Stimulated activated CD8-positive, alpha-beta memory T cell treated with anti-CD3 and anti-CD28 coated beads, Interleukin-7, amount 100 ng/mL, for 48 hours (primary cell): ENCODE measurements at regions not wholly inside any gene's neighbourhood (a gene's known extent, or its start where the extent isn't known, plus 50 kb on each side); places are given as distances from the start of the nearest gene placed in this dataset.

ENCODE experiments used
- DNase-seq, 2 donors: peaks; one replicate each; pipeline ENCODE4 v3.0.0-alpha.2; 2020; ENCODE audit warnings: low read depth in 1 of 2; ENCODE audit errors: extremely low read depth in 1 of 2

DNA sequence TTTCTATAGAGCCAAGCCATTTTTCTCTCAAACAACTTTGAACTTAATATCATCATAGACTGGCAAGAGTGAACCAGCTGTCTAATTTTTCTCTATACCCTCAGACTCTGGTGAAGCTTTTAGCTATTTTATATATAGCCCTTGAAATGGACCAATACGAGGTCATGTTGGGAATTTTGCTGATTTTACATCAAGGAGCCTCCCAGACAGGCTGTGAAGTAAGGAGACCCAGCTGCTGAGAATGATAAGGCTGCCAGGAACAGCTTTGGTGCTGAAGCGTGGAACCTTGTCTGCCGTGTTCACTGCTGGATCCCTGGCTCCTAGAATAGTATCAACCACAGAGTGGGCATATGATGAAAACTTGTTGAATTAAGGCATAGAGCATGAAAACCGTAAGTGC lies 326.2 kb upstream of the NAV3 start:
- DNase-seq = no peak

DNA sequence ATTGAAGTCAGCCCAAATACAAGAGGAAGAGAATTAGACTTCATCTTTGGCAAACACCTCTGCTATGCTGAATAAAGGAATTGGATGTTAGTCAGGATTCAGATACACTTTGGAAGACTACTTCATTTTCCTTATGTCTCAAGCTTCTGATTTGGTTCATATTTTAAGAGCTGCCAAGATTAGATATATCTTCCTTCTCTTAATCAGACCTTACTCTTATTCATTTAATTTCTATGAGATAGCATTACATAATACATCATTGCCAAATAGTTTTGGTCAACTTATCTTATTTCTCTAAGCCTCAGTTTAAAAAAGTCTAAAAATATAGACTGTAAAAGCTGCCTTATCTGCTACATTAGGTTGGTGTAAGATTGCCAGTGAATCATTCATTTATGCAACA lies 330.6 kb upstream of the NAV3 start:
- no peak for DNase-seq

DNA sequence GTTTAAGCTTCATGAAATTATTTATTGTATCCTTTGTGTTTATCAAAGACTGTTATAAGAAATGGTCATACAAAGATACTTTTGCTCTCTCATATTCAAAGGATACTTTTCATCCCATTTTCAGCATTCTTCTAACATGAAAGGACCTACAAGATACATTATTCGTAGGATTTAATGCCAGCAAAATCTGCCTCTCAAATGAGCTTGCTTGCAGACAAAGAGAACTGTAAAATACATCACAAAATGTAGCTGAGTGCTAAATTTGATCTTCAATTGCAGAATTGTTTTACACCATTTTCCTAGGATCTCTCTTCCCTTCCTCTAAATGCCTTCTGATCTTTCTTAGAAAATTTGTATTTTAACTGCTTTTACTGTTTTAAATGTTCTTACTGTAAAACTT lies 333.0 kb upstream of the NAV3 start:
- DNase-seq = no peak

DNA sequence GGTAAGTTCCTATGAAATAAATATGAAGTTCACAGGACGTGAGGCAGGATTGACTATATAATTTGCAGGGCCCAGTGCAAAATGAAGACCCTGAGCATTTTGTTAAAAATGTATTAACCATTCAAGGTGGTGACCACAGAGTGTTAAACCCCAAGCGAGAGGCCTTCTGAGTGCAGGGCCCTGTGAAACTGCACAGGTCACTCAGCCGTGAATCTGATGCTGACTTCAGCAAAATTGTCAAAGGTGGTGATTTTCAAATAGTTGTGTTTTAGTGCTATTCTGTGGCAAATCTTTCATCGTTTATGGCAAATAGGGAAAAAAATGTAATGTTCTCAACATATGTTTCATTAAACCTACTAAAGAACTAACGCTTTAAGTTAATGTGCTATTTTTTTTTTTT lies 334.0 kb upstream of the NAV3 start:
- DNase-seq = no peak

DNA sequence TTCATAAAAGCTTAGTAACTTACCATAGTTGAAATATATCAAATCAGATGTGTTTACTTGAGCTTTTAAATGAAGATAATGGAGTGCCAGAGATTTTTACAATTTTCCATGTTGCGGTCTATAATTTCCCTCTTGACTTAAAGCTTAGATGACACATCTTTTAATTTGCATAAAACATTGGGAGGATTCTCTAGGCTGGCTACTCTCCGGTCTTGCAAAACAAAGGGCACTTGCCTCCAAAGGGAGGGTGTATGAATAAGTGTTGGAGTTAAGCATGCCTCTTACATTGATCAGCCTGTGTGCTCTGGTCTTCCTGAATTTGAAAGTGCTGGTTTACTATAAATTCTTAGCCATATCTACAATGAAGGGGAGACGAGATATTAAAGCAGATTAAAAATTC lies 336.4 kb upstream of the NAV3 start:
- no peak for DNase-seq

DNA sequence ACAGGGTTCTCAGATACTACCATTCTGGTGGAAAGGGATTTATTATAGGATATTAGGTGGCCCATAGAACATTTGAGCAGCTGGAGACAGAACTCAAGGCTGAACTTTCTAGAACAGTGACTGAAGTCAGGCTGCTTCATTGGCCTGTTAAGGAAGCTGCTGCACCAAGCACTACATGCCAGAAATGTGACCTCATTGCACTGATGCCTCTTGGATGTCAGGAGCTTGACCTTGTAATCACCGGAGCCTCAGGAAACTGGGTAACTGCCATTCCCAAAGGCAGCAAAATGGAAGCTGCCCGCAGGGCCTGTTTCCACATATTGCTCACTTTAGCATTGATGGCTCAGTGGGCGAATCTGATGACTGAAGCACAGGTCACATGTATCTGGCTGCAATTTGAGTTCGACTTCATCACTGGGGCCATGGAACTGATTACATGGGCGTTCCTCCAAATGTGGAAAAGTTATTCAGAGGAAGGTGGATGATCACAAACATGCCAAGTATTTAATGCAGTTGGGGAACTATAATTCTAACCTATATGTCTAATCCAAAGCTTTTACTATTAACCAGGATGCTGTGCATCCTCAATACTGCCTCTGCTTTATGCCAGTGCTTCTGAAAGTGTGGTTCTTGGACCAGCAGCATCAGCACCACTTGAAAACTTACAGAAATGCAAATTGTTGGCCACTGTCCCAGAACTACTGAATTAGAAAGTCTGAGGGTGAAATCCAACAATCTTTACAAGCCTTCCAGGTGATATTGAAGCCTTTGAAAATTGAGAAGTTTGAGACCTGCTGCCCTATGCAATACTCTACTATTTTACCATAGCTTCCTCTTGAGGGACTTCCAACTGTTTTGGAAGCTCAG lies 337.2 kb upstream of the NAV3 start:
- DNase-seq = no peak

DNA sequence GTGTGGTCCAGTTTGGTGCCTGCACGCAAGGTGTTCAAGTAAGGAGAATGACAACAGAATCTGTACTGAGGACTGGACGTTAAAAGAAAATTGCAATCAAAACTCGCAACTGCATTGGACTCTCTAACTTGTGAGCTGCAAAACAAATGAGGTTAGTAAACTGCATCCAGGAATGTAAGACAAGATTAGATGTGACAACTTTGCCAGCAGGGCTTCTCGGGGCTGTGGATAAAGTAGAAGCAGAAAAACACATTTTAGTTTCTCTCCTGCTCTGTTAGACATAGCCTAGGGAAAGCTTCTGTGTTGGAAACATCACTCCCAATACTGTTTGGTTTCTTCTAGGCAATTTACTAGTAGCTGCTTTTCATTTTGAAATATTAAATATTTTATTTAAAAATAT lies 338.2 kb upstream of the NAV3 start:
- no peak for DNase-seq

DNA sequence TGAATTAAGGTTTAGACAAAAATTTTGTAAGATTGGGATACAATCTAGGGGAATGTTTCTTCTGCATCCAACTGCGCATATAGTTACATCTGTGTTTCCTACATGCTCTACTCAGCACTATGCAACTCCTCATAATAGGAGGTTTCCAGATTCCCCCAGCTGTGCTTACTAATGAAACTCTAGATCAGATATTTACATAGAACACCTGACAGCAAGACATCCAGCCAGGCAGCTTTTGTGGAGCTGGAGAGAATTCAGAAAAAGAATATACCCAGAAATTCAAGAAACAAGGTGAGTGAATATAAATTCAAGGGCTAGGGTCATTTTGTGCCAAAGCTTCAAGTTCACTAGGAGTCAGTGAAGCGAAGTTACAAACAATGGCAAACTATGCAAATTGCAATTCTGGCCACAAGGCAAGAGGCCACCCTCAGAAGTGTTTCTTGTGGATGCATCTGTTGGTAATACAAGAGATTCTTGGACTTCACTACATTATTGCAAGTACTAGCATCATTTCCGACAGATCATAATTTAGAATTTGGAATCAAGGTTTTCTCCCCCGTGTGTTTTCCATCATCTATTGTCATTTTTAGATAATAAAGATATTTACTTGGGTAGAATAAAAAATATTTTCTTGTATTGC lies 341.2 kb upstream of the NAV3 start:
- DNase-seq = no peak

DNA sequence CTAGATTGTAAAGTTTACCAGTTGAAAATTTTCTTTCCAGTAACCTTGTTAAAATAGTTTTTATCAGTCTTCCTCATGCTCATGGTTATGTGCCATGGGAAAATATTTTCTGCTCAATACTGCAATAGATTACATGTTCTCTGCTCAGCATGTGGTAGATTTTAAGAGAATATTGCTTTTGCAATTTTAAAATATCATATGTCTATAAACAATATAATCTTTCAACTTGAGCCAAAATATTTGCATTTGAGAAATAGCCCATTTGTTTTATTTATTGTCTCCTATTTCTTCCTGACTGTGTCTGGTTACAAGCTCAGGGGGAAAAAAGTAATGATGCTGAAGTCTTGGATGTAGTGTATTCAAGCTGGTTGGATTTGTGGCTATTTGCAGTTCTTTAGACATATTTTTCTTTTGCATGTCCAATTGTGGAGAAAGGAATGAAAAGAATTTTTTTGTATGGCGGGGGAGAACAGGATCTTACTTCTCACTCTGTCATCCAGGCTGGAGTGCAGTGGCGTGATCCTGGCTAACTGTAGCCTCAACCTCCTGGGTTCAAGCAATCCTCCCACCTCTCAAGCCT lies 342.6 kb upstream of the NAV3 start:
- no peak for DNase-seq

DNA sequence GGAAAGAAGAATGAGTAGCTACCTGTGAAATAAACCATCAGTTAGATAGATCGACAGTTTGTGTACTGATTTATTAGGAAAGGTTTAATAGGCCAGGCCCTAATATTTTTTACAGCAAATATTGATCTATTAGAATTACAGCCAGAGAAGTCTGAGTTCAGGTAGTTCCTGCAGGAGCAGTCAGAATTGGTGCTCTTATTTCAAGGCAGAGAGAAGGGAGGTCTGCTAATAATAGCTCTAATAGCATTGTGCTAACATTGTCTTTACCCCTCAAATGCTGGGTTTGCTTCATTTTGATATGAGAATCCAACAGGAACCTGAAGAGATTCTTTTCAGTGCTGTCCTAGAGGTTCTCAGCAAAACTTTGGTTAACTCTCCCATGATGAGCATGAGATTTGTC lies 343.8 kb upstream of the NAV3 start:
- DNase-seq = no peak

DNA sequence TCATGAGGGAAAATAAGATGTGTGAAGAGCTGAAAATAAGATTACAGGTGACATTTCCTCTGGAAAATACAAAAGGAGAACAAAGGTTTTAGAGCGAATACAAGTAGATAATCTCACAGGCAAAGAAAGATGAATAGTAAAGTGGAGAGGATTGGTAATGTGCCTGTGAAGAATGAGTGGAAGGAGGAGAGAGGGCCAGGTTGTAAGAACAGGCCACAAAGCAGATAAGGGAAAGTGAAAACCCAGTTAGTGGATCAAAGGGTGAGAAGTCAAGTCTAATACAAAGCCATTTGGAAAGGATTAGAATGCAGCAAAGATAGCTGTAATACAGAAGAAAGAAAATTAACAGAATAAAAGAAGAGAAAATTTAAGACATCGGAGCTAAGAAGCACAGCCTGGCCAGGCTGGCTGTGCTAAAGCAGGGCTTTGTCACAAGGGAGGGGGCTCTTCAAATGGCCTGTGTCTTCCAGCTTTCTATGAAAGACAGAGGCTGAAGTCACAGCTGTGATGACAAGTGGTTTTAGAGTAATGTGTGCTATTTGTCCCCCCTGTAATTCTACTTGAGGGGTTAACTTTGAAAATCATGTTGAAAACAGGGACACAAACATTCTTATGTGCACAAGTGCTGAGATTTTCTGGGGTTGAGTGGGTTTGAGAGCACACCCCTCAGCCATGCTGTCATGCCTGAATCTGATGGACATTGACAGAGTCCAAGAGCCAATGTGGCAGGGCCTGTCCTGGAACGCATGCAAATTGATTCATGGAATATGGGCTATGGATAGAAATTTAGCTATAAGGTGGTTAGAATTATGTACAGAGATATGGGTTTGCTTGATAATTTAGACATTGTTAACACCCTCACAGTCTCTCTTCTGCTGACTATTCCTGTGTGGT lies 344.5 kb upstream of the NAV3 start:
- DNase-seq = no peak

DNA sequence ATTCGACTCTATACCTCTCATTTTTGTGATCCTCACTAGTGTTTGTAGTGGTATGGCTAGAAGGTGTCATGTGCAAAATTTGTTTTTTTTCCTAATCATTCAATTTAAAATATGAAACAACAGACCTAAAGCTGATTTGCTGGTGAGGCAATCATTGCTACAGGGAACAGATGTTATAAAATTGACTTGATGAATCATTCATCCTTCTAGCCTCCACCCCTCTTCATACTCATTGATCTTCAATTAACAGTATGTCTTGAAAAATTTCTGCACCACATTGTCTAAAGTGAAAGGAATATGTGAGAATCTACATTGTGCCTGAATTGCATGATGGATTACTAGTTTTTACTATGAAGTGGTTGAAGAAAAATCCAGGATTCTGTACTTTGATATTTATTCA lies 349.0 kb upstream of the NAV3 start:
- DNase-seq = no peak

DNA sequence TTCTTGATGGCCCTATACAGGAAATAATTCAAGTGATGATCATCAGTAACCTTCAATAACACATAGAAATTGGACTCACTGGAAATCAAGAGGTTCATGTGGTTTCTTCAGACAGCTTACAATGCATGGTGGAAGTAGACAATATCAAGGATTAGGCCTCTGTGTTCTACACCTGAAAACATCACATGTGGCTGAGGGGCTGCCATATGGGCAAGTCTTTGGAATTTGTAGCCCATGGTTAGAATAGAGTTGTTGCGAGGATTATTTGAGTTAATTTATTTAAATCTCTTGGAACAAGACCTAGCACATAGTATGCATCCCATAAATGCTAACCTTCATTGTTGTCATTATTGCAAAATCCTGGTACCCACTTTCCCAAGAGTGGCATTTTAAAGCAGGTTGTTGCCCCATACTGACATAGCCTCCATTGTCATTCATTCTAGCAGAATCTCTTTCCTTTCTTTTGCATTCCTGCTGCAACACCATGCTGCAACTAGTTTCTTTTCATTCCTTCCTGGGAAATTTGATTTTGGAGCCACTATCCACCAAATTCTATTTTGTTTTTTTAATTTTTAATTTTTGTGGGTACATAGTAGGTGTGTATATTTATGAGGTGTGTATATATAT lies 352.7 kb upstream of the NAV3 start:
- DNase-seq = no peak

DNA sequence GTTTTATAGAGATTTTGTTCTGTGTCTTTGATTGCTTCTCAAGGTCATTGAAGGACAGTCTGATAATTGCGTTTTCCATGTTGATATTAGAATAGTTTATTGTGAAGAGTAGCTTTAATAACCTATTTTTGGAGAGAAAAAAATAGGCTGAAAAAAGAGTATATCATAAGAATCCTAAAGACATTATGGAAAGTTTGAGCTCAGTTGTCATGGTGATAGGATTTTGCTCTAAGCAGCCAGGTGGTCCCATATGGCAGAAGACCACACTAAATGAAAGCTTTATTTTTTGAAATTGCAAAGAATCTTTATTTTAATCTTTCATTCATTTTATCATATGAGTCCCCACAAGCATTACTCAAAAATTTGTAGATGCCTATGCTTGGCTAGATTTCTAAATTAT lies 358.9 kb upstream of the NAV3 start:
- DNase-seq = no peak

DNA sequence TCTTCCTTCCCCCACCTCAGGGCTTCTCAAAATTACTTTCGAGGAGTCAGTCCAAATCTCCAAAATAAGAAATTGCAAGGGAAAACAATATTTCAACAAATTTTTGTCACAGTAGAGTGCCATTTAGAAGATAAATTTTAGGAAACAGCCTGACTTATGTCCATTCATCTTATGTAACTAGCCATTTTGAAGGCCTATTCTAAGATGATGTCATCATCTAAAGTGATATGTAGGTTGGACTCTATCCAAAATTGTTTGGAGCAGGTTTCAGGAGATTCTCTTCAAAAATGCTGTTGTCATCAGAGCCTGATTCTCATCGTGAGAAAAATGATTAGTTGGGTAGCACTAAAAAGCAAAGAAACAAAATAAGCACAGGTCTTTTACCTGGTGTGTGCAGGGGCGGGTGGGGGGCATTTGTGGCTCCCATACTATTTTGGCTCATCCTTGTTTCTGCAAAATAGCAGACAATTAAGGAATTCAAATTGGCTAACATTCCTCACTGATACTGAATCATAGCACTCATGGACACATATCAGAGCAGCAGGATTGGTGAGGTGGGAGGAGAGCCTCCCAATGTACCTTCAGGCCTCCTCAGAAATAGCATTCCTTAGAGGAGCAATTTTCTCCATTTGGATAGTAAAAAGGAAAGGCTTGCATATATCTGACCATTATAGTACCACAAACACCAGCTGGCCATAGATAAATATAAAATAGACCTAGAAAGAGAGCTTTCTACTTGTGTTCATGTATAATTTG lies 360.9 kb upstream of the NAV3 start:
- no peak for DNase-seq

DNA sequence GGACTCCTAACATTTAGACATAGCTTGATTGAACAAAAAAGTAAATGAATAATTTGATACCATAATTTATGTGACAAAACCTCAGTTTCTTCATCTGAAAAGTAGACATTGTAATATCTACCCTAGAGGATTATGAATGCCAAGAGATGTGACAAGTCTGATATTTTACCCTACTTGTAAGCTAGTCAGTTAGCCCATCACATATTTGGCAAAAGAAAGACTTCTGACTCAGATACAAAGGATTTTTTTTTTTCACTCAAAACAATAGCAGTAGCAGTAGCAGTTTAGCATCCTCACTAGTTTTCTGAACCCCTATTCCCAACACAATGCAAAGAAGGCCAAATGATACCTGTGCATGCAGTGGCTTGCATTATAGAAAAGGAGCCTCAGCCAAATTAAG lies 377.3 kb upstream of the E2F7 start:
- DNase-seq = no peak

DNA sequence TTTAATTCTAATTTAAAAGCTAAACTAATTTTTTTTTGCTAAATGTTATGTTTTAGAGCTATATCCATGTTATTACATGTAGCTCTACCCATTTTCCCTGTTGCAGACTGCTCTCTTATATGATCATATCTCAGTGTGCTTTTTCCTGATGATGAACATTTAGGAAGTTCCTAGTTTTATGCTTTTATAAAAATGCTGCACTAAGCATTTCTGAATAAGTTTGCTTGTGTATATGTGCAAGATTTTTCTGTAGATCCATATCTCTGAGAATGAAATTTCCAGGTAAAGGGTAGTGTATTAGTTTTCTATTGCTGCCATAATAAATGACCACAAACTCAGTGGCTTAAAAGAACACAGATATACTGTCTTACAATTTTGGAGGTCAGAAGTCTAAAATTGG lies 374.4 kb upstream of the E2F7 start:
- no peak for DNase-seq

DNA sequence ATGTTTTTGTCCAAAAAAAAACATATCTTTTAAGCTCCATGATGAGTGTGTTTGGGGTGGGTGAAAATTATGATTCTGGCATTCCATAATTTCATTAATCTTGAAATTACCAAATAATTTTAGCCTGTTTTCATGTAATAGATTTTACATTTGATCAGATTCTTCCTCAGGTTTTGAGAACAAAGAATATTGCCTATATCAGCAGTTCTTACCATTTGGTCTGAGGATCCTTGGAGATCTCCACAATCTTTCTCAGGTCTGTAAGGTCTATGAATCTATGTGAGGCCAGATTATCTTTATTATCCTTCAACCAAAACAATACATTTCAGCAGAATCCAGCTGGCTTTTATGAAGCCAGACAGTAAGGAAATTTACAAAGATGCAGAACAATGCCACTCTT lies 373.3 kb upstream of the E2F7 start:
- DNase-seq = no peak

DNA sequence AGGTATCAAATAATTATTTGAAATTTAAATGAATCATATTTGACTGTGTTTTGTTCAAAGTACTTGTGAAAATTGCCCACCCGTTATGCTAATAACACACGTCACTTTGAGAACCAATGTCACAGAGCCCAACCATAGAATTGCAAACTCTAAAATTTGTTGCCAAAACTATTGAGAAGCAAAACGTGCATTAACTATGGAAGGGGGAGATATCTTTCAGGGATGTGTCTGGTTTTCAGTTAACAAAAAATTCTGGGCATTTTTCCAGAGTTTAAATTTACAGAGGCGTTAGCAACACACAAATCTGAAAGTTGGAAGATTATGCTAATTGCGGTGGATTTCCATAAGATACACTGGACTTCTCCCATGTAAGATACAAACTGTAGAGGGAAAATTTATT lies 371.8 kb upstream of the E2F7 start:
- no peak for DNase-seq

DNA sequence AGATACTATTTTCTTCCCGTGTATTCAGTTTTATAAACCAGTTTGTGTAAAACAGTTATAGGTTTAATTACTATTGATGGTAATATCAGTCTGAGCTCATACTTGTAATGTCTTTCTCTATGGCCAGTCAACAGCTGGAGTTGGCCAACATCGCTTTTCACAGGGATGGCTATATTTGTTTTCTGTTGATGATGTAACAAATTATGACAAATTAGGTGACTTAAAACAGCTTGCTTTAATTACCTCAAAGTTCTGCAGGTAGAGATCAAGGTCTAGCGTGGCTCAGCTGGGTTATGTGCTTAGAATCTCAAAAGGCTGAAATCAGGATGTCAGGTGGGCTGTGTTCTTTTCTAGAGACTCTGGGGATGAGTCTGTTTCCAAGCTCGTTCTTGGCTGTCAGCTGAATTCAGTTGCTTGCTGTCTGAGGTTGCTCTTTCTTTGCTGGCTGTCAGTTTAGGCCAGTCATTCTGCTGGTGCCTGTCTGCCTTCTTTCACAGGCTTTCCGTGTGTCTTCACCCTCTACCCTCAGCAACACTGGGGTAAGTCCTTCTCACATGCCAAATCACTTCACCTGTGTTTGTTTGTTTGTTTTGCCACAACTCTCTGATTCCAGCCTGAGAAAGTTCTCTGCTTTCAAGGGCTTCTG lies 370.2 kb upstream of the E2F7 start:
- no peak for DNase-seq
